Kidney capillary endothelial cell (primary cell): ENCODE measurements at regions not wholly inside any gene's neighbourhood (a gene's known extent, or its start where the extent isn't known, plus 50 kb on each side); places are given as distances from the start of the nearest gene placed in this dataset.
"Not testable (repeated sequence)": the region's sequence is repeated elsewhere in the genome, so short reads cannot be mapped to it uniquely, and the experiment has no call there.

Experiments
- DNase-seq: peaks from one replicate; pipeline ENCODE4 v3.0.0-alpha.2; 2018; ENCODE audit warnings: low spot score

DNA sequence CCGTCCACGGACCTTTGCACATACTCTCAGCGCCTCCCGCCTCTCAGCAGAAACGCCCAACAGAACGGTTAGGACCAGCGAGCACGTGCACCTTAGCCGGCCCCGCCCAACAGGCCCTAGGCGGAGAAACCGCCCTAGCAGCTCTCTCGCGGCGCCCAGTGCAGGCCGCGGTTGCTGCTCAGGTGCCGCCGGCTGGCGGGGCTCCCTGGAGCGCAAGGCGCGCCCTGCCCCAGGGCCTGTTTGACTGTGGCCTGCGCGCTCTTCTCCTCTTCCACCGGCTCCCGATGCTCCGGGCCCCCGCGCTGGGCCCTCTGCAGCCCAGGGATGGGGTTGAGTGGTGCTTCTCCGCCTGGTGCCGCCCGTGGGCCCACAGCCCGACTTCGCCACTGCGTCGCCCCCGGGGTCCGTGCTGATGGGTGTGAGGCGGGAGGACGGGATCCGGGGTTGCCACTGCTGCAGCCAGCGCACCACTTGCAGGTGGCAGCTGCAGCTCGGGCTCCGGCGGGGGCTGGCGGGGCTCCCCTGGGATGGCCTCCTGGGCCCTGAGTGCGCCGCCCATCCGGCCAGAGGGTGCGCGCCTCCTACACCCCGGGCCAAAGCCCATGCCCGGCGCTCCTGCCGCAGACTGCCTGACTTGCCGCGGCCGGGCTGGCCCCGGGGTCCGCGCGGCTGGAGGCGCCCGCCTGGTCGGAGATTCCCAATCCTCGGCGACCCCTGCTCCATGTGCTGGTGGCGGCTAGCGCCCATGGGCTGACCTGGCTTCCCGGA, 1889.4 kb upstream of the CDH9 start:
- DNase-seq: no peak

DNA sequence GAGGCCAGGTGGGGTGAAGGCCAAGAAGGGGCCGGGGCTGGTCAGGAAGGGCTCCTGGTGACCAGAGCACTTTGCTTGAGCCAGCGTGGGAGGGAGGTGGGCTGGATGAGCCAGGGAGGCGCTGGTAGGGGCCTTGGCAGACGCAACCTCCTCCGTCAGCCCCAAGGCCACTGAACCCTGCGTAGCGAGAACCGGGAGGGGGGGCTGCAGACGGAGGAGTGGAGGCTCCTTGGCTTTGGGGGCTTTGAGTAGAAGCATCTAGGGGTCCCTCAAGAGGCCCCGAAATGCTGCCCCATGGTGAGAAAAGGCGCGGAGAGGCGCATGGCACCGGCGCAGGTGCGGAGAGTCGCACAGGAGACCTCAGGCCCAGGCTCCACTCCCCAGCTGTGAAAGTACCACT, 1888.0 kb upstream of the CDH9 start:
- DNase-seq: no peak

DNA sequence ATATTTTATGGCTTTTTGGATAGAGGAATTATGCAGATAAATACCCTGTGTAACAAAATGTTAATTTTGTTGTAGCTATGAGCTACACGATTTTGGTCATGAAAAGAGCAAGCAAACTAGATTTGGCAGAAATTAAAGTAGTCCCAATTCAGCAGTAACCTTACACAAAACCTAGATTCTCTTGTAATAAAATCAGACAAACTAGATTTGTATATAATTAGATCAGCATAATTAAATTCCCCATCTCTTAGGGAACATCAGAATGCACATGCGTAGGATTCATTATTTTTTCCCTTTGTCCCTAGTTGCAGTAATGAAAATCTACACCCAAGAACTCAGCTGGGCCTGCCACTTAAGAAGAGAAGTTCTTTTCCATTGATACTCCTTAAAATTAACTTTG, 1879.2 kb upstream of the CDH9 start:
- DNase-seq: no peak

DNA sequence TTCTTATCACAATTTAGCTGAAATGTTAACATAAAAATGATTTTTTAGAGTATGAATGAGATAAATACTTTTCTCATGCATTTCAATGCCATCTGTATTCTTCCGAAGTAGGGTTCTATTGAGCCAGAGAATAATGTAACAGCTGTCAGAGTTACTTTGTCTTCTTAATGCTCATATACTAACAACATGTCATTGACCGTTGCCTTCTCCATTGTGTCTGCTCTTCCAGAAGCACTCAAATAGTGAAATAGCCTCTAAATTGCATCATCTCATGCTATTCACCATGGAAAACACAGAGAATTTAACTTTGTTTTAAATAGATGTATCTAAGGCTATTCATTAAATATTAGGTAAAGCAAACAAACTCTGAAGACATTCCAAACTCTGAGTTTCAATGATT, 1875.9 kb upstream of the CDH9 start:
- no peak for DNase-seq

DNA sequence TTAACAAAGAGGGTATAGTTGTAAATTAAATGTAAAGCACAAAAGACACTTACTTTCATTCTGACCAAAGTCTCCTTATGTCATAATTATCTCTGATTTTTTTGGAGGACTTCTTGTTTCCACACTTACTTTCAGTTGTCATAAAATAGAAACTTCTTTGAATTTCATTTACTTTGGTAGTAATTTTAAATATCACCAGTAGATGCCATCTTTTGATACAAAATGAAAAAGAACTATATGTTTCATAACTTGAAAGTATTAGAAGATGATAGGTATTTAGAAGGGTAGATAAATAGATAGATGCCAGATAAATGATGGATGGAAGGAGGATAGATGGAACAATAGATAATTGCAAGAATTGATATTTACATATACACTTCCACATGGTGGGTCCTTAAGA, 1865.3 kb upstream of the CDH9 start:
- DNase-seq: no peak

DNA sequence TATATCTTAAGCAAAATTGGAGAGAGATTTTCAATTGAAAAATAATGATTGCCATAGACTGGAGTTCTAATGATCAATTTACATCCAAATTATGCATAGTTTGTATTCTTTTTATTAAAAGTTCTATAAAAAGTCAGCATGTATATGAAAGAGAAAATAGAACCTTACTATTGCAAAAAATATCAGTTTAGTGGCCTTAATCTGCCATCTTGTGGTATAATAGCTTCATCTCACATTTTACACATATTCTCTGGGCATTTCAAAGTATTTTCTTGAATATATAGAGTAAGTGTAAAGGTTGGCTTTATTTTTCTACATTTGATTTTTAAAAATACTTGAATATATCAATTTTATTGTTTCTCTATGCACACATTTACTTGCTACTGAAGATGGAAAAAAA, 1858.6 kb upstream of the CDH9 start:
- DNase-seq: no peak

DNA sequence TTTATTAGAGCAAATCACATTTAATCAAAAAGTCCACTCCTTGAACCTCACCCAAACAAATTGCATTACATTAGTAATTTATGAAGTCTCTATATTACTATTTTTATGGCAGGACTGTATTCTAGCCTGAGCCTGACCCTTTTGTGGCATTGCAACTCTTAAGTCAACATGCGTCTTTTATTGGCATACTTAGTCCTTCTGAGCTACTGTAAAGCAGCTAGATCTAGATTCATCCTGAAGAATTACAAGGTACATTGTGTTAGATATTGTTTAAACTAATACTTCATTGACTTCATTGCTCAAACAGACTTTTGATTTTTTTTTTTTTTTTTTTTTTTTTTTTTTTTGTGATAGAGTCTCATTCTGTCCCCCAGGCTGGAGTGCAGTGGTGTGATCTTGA, 1842.5 kb upstream of the CDH9 start:
- no peak for DNase-seq

DNA sequence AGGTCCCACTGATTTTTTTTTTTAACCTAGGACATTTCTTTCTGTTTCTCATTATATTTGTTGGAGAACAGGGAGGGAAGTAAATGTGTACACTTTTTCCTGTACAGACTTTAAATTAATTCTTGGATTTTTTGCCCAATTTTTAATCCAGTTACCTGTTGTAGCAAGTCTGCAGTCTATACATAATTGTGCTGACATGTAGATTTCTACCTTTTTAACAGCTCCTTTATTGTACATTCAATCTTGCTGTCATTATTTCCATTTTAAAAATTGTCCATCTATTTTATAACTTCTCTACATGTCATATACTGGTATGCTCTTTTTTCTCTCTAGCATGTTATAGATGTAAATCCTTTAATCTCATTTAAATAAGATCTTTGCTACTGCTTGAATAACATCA, 1838.7 kb upstream of the CDH9 start:
- DNase-seq: no peak

DNA sequence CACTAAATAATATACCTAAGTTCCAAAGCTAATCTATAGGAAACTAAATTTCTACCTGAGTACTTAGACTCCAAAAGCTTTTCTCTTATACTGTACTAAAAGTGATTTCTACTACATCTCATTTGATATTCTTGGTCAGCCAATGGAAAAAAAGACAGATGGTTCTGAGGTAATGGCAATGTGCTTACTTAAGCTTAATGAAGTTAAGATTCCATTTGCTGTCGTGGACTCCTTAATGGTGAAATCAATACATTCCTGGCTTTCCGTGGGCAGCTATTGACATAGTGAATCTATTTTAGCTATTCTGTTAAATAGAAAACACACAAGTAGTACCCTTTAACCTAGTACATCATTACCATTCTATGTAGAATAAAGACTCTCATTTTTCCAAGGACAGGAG, 1825.6 kb upstream of the CDH9 start:
- no peak for DNase-seq

DNA sequence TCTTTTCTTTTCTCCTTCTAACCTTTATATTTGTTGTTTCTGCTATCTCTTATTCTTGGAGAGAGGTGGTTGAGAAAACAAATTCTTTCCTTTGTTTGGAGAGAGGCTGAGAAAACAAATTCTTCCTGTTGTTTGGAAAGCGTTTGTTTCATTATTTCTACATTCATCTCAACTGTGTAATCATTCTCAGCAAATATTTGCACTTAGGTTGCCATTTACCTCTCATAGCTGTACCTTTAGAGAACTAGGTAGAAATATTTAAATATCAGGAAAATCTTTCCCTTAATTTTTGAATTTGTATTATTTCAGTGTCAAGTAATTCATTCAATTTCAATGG, 1824.4 kb upstream of the CDH9 start:
- DNase-seq: no peak

DNA sequence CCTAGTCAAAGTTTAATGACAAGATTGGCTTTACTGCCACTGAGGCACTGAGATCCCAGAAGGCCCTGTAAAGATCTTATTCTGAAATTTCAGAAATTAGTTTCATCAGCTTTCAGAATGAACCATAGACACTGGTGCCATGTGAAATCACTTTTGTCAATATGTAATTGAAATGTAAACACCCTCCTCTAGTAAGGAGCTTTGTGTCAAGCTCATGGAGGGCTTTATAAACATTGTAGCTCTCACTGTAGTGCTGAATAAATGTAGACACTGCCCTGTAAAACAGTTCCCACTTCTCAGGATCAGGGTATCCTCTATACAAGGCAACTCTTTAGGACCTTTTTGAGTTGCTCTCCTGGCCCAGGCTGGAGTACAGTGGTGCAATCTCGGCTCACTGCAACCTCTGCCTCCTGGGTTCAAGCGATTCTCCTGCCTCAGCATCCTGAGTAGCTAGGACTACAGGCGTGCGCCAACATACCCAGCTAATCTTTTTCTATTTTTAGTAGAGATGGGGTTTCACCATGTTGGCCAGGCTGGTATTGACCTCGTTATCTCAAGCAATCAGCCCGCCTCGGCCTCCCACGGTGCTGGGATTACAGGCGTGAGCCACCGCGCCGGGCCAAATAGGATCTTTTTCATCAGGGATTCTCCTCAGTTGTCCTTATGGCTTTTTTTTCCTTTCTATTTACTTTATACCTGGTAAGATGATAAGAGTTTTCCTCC, 1823.9 kb upstream of the CDH9 start:
- DNase-seq: no peak

DNA sequence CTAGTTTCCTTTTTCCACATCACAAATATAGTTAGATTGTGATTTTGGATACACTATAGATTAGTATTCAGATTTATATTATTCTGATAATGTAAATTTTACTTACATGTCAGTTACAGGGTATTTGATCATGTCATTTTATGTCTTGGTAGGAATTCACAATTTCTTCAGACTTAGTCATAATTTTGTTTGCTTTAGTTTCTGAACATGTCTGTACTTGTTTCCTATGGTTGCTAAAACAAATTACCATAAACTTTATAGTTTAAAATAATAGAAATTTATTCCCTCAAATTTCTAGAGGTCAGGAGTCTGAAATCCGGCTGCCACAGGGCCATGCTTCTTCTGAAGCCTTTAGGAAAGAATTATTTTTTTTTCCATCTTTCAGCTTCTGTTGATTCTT, 1817.2 kb upstream of the CDH9 start:
- DNase-seq: no peak

DNA sequence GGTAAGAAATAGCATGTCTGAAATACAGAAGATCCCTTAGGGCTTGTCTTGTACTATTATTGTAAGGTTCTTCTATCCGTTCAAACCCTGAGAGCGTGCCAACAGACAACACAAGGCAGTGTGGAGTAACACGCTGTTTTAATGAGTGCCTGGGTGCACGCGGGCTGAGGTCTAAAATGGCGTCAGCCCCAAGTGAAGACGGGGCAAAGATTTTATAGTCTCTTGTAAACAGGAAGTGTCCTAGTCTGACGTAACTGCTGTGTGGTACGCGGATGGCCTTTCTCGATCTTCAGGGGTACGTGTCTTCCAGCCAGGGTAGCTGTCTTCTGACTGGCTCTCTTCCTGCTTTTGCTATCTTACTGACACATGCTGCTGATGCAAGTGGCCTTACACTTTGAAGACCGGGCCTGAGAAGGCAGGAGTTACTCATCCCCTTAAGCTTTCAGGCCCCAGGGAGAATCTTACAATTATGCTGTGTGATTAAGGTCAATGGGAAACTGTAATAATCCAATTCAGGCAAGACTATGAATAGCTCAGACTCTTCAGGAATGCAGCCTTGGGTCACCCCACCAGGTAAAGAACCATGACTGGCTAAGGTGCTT, 1812.0 kb upstream of the CDH9 start:
- DNase-seq: no peak

DNA sequence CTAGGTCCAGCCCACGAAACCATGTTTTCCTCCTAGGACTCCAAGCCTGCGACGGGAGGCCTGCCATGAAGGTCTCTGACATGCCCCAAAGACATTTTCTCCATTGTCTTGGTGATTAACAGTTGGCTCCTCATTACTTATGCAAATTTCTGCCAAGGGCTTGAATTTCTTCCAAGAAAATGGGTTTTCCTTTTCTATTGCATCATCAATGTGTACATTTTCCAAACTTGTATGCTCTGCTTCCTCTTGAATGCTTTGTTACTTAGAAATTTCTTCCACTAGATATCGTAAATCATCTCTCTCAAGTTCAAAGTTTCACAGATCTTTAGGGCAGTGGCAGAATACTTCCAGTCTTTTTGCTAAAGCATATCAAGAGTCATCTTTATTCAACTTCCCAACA, 1792.7 kb upstream of the CDH9 start:
- no peak for DNase-seq

DNA sequence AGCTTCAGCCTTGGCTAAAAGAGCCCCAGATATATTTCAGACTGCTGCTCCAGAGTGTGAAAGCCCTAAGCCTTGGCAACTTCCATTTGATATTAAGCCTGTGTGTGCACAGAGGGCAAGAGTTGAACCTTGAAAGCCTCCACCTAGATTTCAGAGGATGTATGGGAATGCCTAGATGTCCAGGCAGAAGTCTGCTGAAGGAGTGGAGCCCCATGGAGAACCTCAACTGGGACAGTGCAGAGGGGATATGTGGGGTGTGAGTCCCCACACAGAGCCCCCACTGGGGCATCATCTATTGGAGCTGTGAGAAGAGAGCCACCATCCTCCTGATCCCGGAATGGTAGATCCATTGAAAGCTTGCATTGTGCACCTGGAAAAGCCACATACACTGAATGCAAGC, 1784.8 kb upstream of the CDH9 start:
- DNase-seq: no peak

DNA sequence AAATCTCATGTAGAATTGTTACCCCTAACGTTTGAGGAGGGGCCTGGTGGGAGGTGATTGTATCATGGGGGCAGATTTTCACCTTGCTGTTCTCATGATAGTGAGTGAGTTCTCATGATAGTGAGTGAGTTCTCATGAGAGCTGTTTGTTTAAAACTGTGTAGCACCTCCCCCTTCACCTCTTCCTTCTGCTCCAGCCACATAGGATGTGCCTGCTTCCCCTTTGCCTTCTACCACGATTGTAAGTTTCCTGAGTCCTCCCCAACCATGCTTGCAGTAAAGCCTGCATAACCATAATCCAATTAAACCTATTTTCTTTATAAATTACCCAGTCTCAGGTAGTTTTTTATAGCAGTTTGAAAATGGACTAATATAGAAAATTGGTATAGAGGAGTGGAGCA, 1783.7 kb upstream of the CDH9 start:
- no peak for DNase-seq

DNA sequence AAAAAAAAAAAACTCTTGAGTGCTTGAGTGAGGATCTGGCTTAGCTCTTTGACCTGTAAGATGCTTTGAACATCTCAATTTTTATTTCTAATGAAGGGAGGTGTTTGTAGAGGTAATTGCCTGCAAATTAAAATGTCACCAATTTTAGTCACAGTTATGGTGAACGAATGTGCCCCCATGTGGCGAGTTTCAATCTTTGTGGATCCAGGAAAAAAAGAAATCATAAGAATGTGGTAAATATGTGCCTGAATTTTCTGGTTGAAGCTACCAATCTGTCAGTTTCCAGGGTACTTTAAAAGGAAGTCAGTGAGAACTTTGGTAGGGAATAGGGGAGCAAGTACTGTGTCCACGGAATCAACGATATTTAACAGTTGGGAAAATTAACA, 1772.4 kb upstream of the CDH9 start:
- DNase-seq: no peak

DNA sequence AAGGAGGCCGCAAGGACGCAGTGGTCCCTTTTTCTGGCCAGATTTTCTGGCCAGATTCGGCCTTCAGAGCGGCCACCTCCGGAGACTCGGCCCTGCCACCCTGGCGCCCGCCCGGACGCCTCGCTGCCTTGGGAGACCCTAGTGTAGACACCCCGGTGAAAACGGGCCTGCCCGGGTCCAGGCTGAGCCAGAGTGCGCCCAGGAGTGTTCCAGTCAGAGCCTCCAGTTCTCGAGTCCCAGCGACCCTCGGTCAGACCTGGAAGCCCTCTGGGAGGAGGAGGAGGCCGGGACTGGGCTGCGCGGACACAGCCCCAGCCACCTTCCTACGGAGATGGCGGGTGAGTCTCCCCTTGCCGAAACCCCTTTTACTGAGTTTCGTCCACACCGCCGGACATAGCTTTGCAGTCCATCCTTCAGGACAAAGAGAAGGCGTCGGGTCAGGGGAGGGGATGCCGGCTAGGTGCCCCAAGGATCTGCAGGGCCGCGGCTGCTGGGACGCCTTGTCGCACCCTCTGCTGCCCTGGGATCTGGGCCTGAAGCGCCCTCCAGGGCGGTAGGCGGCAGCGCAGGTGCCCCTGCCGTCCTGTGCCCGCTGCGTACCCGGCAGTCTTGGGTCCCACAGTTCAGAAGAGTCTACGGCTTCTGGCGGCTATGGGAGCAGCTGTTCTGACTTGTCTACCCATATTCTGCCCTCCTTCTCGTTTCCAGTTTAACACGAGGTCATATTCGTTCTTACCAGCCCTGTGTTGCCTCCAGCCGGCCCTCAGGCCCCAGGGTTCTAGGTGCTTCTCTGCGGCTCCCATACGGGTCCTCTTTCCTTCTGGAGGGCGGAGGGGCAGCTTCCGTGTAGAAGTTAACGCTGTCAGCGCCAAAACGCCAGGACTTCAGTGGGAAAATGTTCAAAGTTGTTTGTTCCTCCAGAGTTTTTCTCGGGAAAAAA, 1771.7 kb upstream of the CDH9 start:
- DNase-seq: no peak

DNA sequence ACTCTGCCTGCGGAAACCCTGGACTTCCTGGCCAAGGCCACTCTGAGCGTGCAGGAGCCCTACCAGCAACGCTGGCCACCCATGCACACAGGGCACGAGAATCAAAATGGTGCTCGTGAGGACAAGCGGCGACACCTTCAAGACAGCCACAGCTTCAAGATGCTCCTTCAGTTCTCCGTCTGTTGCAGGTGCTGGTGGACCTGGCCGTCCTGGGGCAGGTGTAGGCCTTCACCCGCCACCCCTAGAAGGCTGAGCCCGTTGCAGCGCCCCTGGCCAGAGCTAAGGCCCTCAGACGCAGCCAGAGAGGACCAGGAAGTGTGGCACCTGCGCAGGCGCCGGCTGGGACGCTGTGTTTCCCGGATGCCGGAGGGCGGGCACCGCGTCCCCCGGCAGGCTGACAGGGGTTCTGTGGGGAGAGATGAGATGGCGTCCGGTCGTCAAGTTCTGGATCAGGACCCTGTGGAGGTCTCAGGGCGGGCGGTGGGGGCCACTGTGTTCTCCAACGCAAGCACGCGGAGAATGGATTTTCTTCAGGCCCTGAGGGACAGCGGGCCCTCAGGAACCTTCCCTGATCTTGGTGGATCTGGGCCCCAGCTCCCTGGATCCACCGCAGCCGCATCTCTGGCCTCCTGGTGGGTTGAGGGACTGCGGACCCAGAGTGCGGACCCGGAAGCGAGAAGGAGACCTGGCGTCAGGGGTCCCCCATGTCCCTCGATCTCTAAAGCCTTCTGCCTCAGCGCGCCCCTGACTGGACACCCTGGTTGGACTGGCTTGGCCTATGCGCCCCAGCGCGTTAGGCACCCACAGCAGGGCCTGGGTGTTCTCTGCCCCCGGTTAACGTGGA, 1770.8 kb upstream of the CDH9 start:
- no peak for DNase-seq

DNA sequence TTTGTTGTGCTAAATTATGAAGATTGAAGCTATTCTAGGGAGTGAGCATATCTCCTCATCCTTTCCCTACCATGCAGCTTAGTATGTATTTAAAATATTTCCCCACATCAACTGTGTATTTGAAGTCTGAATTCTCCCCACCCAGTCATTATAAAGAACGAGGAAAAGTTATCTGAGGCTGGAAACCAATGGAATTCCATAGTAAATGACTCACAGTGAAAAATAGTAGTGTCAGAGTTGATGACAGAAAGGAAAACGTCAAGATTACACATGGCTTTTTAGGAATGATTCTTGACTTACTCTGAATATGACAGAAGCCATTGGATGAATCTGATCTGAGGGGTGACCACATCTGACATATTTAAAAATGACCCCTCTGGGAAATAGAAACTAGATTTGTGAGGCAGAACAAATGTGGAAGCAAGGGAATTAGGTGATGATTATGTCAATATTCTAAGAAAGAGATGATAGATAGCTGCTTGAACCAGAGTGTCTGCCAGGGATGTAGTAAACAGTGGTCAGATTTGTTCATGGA, 1768.9 kb upstream of the CDH9 start:
- no peak for DNase-seq

DNA sequence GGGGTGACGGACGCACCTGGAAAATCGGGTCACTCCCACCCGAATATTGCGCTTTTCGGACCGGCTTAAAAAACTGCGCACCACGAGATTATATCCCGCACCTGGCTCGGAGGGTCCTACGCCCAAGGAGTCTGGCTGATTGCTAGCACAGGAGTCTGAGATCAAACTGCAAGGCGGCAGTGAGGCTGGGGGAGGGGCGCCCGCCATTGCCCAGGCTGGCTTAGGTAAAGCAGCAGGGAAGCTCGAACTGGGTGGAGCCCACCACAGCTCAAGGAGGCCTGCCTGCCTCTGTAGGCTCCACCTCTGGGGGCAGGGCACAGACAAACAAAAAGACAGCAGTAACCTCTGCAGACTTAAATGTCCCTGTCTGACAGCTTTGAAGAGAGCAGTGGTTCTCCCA, 1760.6 kb upstream of the CDH9 start:
- not testable (repeated sequence) for DNase-seq
